ENCODE measurements at regions not wholly inside any gene's neighbourhood (a gene's known extent, or its start where the extent isn't known, plus 50 kb on each side); places are given as distances from the start of the nearest gene placed in this dataset.
"Not testable (repeated sequence)": the region's sequence is repeated elsewhere in the genome, so short reads cannot be mapped to it uniquely, and the experiment has no call there.

DNA sequence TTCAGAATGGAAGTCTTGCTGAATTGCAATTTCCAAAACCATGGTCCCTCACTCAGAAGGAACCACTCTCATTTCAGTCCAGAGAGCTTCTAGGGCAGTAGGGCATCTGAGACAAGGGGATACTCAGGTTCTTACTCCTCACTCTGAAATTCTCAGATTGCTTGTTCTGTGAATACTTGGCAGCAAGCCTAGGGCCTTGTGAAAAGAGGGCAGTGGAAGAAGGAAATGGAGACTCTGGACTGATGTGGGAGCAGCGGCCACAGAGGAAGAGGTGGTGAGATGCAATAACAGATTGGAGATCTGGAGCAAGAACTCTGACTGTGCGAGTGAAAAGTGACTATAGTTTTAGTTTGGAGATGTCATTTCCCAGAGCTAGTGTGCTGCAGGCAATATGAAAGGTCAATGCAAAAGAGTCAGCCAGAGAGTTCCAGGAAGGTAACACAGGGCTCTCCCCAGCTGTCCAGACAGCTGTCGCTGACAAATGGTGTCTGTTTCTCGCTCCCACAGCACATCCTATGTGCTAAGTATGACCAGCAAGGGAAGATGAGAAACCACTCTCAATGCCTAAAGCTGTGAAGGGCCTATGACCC, 291.6 kb upstream of the KIAA1217 start:
- TF ChIP-seq CTCF (conservative IDR thresholded peaks at IDR 0.05) = no peak
- H3K36me3 Mint-ChIP-seq = no peaks in the 10 kb centered on the region
- H3K27ac Mint-ChIP-seq = no peak overlapping the region
- peaks cover 26% of the 10 kb centered on the region for H3K4me1 Mint-ChIP-seq (ENCODE audit: unreplicated experiment)
- H3K27me3 Mint-ChIP-seq = peaks cover 29% of the 10 kb centered on the region
- H3K9me3 Mint-ChIP-seq = peaks cover 7% of the 10 kb centered on the region
- no peak for DNase-seq (ENCODE audit: extremely low spot score, unreplicated experiment)
- no peak overlapping the region for H3K4me3 Mint-ChIP-seq

GRCh38 chr10:23918090-23918723, 290.7 kb upstream of the KIAA1217 start:
- no peak for DNase-seq (ENCODE audit: extremely low spot score, unreplicated experiment)
- H3K4me1 Mint-ChIP-seq (ENCODE audit: unreplicated experiment) = peaks cover 18% of the 10 kb centered on the region
- H3K36me3 Mint-ChIP-seq = no peaks in the 10 kb centered on the region
- H3K9me3 Mint-ChIP-seq = peaks cover 7% of the 10 kb centered on the region
- no peak overlapping the region for H3K4me3 Mint-ChIP-seq
- H3K27ac Mint-ChIP-seq = no peak overlapping the region
- H3K27me3 Mint-ChIP-seq = peaks cover 24% of the 10 kb centered on the region
- no peak for TF ChIP-seq CTCF (conservative IDR thresholded peaks at IDR 0.05)

DNA sequence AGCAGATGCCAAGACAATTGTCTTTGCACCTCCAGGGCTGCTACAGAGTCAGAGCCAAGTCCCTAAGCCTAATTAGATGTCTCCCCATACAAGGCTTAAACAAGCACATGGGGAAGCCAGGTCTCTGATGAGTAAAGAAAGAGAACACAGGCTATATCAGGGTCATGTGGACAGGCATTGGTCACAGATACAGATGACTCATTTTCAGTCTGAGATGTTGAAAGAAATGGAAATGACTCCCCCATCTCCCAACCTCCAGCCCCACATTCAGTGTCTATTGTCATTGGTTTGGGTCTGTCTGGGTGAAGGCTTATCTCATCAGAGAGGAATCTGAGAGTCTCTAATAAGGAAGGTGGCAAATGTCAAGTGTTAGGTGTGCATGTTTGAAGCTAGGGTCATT, 290.1 kb upstream of the KIAA1217 start:
- TF ChIP-seq CTCF (conservative IDR thresholded peaks at IDR 0.05) = no peak
- Mint-ChIP-seq H3K27ac (no peak overlapping the region), H3K4me1 (ENCODE audit: unreplicated experiment) (peaks cover 14% of the 10 kb centered on the region), H3K27me3 (peaks cover 18% of the 10 kb centered on the region), H3K36me3 (no peaks in the 10 kb centered on the region), H3K4me3 (no peak overlapping the region), H3K9me3 (peaks cover 7% of the 10 kb centered on the region)
- no peak for DNase-seq (ENCODE audit: extremely low spot score, unreplicated experiment)

GRCh38 chr10:23927576-23928325, 281.2 kb upstream of the KIAA1217 start:
- TF ChIP-seq CTCF (conservative IDR thresholded peaks at IDR 0.05) = no peak
- Mint-ChIP-seq H3K36me3 (peaks cover 3% of the 10 kb centered on the region), H3K27me3 (peaks cover 3% of the 10 kb centered on the region), H3K4me3 (no peak overlapping the region), H3K4me1 (ENCODE audit: unreplicated experiment) (peaks cover 4% of the 10 kb centered on the region), H3K27ac (no peak overlapping the region), H3K9me3 (no peaks in the 10 kb centered on the region)
- DNase-seq (ENCODE audit: extremely low spot score, unreplicated experiment) = no peak

DNA sequence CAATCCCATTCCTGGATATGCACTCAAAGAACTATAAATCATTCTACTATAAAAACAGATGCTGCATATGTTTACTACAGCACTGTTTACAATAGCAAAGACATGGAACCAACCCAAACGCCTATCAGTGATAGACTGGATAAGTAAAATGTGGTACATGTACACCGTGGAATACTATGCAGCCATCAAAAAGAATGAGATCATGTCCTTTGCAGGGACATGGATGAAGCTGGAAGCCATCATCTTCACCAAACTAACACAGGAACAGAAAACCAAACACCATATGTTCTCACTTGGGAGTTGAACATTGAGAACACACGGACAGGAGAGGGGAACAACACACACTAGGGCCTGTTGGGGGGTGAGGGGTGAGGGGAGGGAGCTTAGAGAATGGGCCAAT, 274.9 kb upstream of the KIAA1217 start:
- not testable (repeated sequence) for H3K27ac Mint-ChIP-seq; H3K4me1 Mint-ChIP-seq (ENCODE audit: unreplicated experiment); H3K36me3 Mint-ChIP-seq; H3K9me3 Mint-ChIP-seq; H3K4me3 Mint-ChIP-seq; H3K27me3 Mint-ChIP-seq; DNase-seq (ENCODE audit: extremely low spot score, unreplicated experiment)

GRCh38 chr10:23945845-23946244, 263.1 kb upstream of the KIAA1217 start:
- no peak for TF ChIP-seq CTCF (conservative IDR thresholded peaks at IDR 0.05)
- Mint-ChIP-seq H3K4me3 (no peak overlapping the region), H3K36me3 (no peaks in the 10 kb centered on the region), H3K9me3 (peaks cover 4% of the 10 kb centered on the region), H3K4me1 (ENCODE audit: unreplicated experiment) (no peaks in the 10 kb centered on the region), H3K27me3 (no peaks in the 10 kb centered on the region), H3K27ac (no peak overlapping the region)
- no peak for DNase-seq (ENCODE audit: extremely low spot score, unreplicated experiment)

Data from type B pancreatic cell (in vitro differentiated cells).